H1 (cell line): ENCODE measurements at regions not wholly inside any gene's neighbourhood (a gene's known extent, or its start where the extent isn't known, plus 50 kb on each side); places are given as distances from the start of the nearest gene placed in this dataset.

Experiments
- JUN ChIP-seq: IDR thresholded peaks from 2 replicates; pipeline ENCODE4 v1.6.1; 2011; ENCODE audit warnings: low read depth, mild to moderate bottlenecking, improper control_type of control experiment, low read length
- KDM1A ChIP-seq: fragments of 200-600, 300-600 bp; sonication (generic); IDR thresholded peaks from 2 replicates; pipeline ENCODE4 v1.7.1; 2016; ENCODE audit warnings: mild to moderate bottlenecking, low read length, borderline replicate concordance
- KDM5A ChIP-seq: fragments of 200-600 bp; IDR thresholded peaks from 2 replicates; pipeline ENCODE4 v1.7.1; 2012; ENCODE audit warnings: mild to moderate bottlenecking, low read length, inconsistent platforms, mixed read lengths
- POLR2AphosphoS5 ChIP-seq: IDR thresholded peaks from 2 replicates; pipeline ENCODE4 v1.6.1; 2011; ENCODE audit warnings: low read depth, low read length
- RNF2 ChIP-seq: fragments of 200-900, 300-1000 bp; sonication (generic); IDR thresholded peaks from 2 replicates; pipeline ENCODE4 v1.7.1; 2016; ENCODE audit warnings: borderline replicate concordance, low read depth, mild to moderate bottlenecking, antibody characterized with exemption, low read length; ENCODE audit not compliant: poor library complexity, severe bottlenecking; ENCODE audit errors: missing control alignments
- SIN3A ChIP-seq, 2 experiments: IDR thresholded peaks in 1 of 2; conservative IDR thresholded peaks in 1 of 2; 2 replicates each; pipeline ENCODE4 v1.6.1; 2011 to 2012; ENCODE audit warnings: low read length in 2 of 2, improper control_type of control experiment in 1 of 2, low read depth in 1 of 2, mild to moderate bottlenecking in 1 of 2
- SIX5 ChIP-seq: IDR thresholded peaks from 2 replicates; pipeline ENCODE4 v1.6.1; 2011; ENCODE audit warnings: mild to moderate bottlenecking, low read depth, low read length
- TBP ChIP-seq: IDR thresholded peaks from 2 replicates; pipeline ENCODE4 v1.6.1; 2011; ENCODE audit warnings: low read depth, low read length, improper control_type of control experiment
- TEAD4 ChIP-seq: IDR thresholded peaks from 2 replicates; pipeline ENCODE4 v1.6.1; 2012; ENCODE audit warnings: low read depth, low read length, inconsistent platforms, mixed read lengths
- YY1 ChIP-seq: IDR thresholded peaks from 2 replicates; pipeline ENCODE4 v1.6.1; 2011; ENCODE audit warnings: low read depth, mild to moderate bottlenecking, low read length
- ZNF274 ChIP-seq: IDR thresholded peaks from 2 replicates; pipeline ENCODE4 v1.7.0; 2012; ENCODE audit warnings: low read length, borderline replicate concordance; ENCODE audit errors: extremely low read depth
- TF ChIP-seq, protein P1 (sequence below): IDR thresholded peaks from 2 replicates; pipeline ENCODE4 v1.6.1; 2012; ENCODE audit warnings: inconsistent platforms

DNA sequence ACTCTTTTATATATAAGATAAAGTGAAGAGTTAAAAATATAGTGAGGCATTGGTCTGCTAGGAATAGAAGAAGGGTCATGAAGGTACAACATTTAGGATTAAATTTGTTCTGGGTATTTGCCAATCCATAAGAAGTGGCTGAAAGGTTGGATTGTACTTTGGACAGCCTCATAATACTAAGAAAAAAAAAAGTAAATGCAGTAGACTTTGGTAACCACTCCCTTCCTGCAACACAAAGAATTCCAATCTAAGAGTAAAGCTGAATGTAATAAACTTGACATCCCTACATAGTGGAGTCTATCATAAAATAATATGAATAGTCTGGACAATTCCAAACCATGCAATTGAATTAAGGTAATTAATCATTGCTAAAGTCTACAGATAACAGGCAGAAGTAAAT, 2294.4 kb downstream of the LRRC4C start (continued):
- TF ChIP-seq KDM1A (no peak), SIN3A (conservative IDR thresholded peaks at IDR 0.05 in 1 of 2, IDR thresholded peaks at IDR 0.05 in 1 of 2; ENCODE audit: low read depth in 1 of 2, low read length in 2 of 2) (no peak), TBP (no peak), SIX5 (no peak), RNF2 (no peak), TEAD4 (no peak), POLR2AphosphoS5 (no peak), KDM5A (no peak), JUN (no peak), YY1 (no peak), ZNF274 (no peak)
- TF ChIP-seq, protein P1, sequence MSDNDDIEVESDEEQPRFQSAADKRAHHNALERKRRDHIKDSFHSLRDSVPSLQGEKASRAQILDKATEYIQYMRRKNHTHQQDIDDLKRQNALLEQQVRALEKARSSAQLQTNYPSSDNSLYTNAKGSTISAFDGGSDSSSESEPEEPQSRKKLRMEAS, result no peak
